Heart left ventricle (tissue), 13 donors: ENCODE measurements at regions not wholly inside any gene's neighbourhood (a gene's known extent, or its start where the extent isn't known, plus 50 kb on each side); places are given as distances from the start of the nearest gene placed in this dataset.

Source experiments
- POLR2A ChIP-seq, 2 donors: fragments of 450-650 bp; IDR thresholded peaks; one replicate each; pipeline ENCODE4 v1.6.1; 2017; ENCODE audit warnings: antibody characterized with exemption in 2 of 2, mild to moderate bottlenecking in 2 of 2, moderate library complexity in 2 of 2
- TF ChIP-seq, protein P1 (sequence below), 12 donors: fragments of 200-600 bp; sonication (generic) in 4 of 12; IDR thresholded peaks; one replicate each; pipeline versions ENCODE4 v1.5.0 to v1.8.0; 2018 to 2022; ENCODE audit warnings: antibody characterized with exemption in 12 of 12, mild to moderate bottlenecking in 5 of 12
- donor health status: ischemic (EF 13 %, LVEDD 7.1; RV severe dilation, severe dysfunction).
- donor health status: DM: no; HTN: yes; CAD: no.
- donor health status: DM: no; HTN: no; CAD: no.
- donor health status: ischemic (EF 25% LVEDD 6.9; RV normal size, moderate dysfunction).
- donor health status: ischemic (EF 25% LVEDD 5.7; RV mildly dilated, moderate dysfunction).
- donor health status: ischemic (EF 35%, LVEDD 5.7; RV mildly dilated, moderate dysfunction).
- donor health status: nonischemic (EF 11% LVEDD 7.7; RV severe dilation, severe dysfunction).
- donor health status: DM: yes; HTN: yes; CAD: no.
- donor health status: PGD.
- donor health status: ischemic (EF 29% LVEDD 5.4; RV normal size, mild dysfunction).
- donor health status: nonischemic (EF 23%, LVEDD 6.1; RV moderate dilation, normal function).

DNA sequence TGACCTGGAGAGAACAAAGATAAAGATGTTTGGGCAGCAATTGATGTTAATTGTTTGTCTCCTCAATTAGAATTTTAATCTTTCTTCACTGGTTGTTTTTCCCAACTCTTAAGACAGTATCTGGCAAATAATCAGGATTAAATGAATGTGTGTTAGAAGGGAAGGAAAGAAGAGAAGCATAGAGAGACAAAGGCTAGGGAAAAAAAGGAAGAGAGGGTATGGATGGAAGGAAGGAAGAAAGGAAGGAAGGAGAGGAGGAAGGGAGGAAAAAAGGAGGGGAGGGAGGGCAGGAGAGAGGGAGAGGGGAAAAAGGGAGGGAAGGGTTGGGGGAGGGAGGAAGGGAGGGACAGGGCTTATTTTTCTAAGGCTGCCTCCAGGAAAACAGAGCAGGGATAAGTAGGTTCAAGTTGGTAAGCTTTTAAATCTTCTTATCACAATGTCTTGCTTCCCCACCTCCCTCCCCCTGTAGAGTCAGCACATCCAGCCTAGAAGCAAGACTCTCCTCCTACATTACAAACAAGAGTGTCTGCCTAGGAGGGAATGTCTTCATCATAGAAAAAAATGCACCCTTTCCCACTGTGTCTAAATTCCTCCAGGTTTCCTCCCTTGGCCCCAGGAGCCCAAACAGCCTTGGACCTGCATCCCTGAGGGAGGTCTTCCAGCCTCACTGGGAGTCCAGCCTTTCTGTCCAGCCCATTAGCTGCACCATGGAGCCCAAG is 447.8 kb upstream of the JARID2 start:
- TF ChIP-seq, protein P1, sequence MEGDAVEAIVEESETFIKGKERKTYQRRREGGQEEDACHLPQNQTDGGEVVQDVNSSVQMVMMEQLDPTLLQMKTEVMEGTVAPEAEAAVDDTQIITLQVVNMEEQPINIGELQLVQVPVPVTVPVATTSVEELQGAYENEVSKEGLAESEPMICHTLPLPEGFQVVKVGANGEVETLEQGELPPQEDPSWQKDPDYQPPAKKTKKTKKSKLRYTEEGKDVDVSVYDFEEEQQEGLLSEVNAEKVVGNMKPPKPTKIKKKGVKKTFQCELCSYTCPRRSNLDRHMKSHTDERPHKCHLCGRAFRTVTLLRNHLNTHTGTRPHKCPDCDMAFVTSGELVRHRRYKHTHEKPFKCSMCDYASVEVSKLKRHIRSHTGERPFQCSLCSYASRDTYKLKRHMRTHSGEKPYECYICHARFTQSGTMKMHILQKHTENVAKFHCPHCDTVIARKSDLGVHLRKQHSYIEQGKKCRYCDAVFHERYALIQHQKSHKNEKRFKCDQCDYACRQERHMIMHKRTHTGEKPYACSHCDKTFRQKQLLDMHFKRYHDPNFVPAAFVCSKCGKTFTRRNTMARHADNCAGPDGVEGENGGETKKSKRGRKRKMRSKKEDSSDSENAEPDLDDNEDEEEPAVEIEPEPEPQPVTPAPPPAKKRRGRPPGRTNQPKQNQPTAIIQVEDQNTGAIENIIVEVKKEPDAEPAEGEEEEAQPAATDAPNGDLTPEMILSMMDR (IDR thresholded peaks at IDR 0.05): no peak
- TF ChIP-seq POLR2A (IDR thresholded peaks at IDR 0.05): no peak
